Esophagus muscularis mucosa (tissue), 4 donors: ENCODE measurements at regions not wholly inside any gene's neighbourhood (a gene's known extent, or its start where the extent isn't known, plus 50 kb on each side); places are given as distances from the start of the nearest gene placed in this dataset.

ENCODE experiments used
- DNase-seq: peaks from one replicate; pipeline ENCODE4 v3.0.0-alpha.2; 2017; ENCODE audit errors: extremely low spot score
- H3K27ac ChIP-seq, 4 donors: fragments of 200-600 bp; sonication (generic); replicated peaks in 1 of 4; 1 replicate in 3 of 4; 2 replicates in 1 of 4; pipeline ENCODE4 v1.5.1; 2016 to 2019; ENCODE audit warnings: mild to moderate bottlenecking in 1 of 4
- H3K27me3 ChIP-seq, 4 donors: fragments of 200-600 bp; sonication (generic); one replicate each; pipeline versions ENCODE4 v1.5.1 to v1.6.0; 2016 to 2019
- H3K36me3 ChIP-seq, 4 donors: fragments of 200-600 bp; sonication (generic); one replicate each; pipeline ENCODE4 v1.5.1; 2016 to 2019
- H3K4me1 ChIP-seq, 4 donors: fragments of 200-600 bp; sonication (generic); one replicate each; pipeline ENCODE4 v1.5.1; 2016 to 2019
- H3K4me3 ChIP-seq, 4 donors: fragments of 200-600 bp; sonication (generic); 1 replicate in 2 of 4; 2 replicates in 2 of 4; pipeline ENCODE4 v1.5.1; 2016 to 2019; ENCODE audit warnings: mild to moderate bottlenecking in 4 of 4, moderate library complexity in 1 of 4
- H3K9me3 ChIP-seq, 4 donors: fragments of 200-600 bp; sonication (generic); 1 replicate in 3 of 4; 2 replicates in 1 of 4; pipeline ENCODE4 v1.5.1; 2016 to 2019
- EP300 ChIP-seq: sonication (generic); formaldehyde crosslinking; IDR thresholded peaks from one replicate; pipeline ENCODE4 v1.6.1; 2017; ENCODE audit warnings: antibody characterized with exemption
- POLR2A ChIP-seq: fragments of 450-650 bp; IDR thresholded peaks from one replicate; pipeline ENCODE4 v1.6.1; 2017; ENCODE audit warnings: antibody characterized with exemption, moderate library complexity, mild to moderate bottlenecking, low read depth
- POLR2AphosphoS5 ChIP-seq, 2 donors: sonication (generic); formaldehyde crosslinking; IDR thresholded peaks; one replicate each; pipeline ENCODE4 v1.6.1; 2017; ENCODE audit warnings: antibody characterized with exemption in 2 of 2
- WGBS: methylation state at CpG from one replicate; pipeline ENCODE4 v1.1.5; 2018; 5-methylcytosine and 5-hydroxymethylcytosine counted together
- intact Hi-C: fragments of 100-400 bp; cut with DNase I; formaldehyde crosslinking; loops from one replicate; pipeline ENCODE4 v1.15.1; 2023
- TF ChIP-seq, protein P1 (sequence below), 3 experiments: fragments of 200-600 bp in 2 of 3; fragments of 450-650 bp in 1 of 3; sonication (generic) in 2 of 3; IDR thresholded peaks; one replicate each; pipeline ENCODE4 v1.5.1; 2017 to 2019; ENCODE audit warnings: antibody characterized with exemption in 3 of 3, mild to moderate bottlenecking in 2 of 3, moderate library complexity in 1 of 3

GRCh38 chr21:38955495-38955894 lies 149.8 kb downstream of the ETS2 start:
- no peaks in the 10 kb centered on the region for H3K9me3 ChIP-seq
- H3K36me3 ChIP-seq, result no peaks in the 10 kb centered on the region
- H3K4me1 ChIP-seq, result peaks cover 14 to 31% (median 18%) of the 10 kb centered on the region in 4 donors
- 82% methylated on average over 8 of the region's 8 CpGs for WGBS
- no peak overlapping the region for H3K27ac ChIP-seq
- no peaks in the 10 kb centered on the region for H3K27me3 ChIP-seq
- intact Hi-C loops, result no loop called here
- TF ChIP-seq POLR2AphosphoS5 (IDR thresholded peaks at IDR 0.05) (no peak), POLR2A (no peak), EP300 (no peak)
- TF ChIP-seq, protein P1, sequence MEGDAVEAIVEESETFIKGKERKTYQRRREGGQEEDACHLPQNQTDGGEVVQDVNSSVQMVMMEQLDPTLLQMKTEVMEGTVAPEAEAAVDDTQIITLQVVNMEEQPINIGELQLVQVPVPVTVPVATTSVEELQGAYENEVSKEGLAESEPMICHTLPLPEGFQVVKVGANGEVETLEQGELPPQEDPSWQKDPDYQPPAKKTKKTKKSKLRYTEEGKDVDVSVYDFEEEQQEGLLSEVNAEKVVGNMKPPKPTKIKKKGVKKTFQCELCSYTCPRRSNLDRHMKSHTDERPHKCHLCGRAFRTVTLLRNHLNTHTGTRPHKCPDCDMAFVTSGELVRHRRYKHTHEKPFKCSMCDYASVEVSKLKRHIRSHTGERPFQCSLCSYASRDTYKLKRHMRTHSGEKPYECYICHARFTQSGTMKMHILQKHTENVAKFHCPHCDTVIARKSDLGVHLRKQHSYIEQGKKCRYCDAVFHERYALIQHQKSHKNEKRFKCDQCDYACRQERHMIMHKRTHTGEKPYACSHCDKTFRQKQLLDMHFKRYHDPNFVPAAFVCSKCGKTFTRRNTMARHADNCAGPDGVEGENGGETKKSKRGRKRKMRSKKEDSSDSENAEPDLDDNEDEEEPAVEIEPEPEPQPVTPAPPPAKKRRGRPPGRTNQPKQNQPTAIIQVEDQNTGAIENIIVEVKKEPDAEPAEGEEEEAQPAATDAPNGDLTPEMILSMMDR (IDR thresholded peaks at IDR 0.05), result no peak
- DNase-seq, result no peak
- H3K4me3 ChIP-seq, result no peak overlapping the region

- intact Hi-C loops, result no loop called here
- Histone ChIP-seq H3K9me3 (no peaks in the 10 kb centered on the region), H3K4me1 (peaks cover 13 to 29% (median 15%) of the 10 kb centered on the region in 4 donors), H3K27ac (no peak overlapping the region), H3K4me3 (no peak overlapping the region), H3K27me3 (no peaks in the 10 kb centered on the region), H3K36me3 (no peaks in the 10 kb centered on the region)
- DNase-seq, result no peak
- TF ChIP-seq POLR2AphosphoS5 (IDR thresholded peaks at IDR 0.05) (no peak), EP300 (no peak), POLR2A (no peak)
- TF ChIP-seq, protein P1 (IDR thresholded peaks at IDR 0.05), result no peak
- WGBS, result 82% methylated on average over 3 of the region's 3 CpGs
These were observed 148.9 kb downstream of the ETS2 start for GRCh38 chr21:38954588-38955004.

DNA sequence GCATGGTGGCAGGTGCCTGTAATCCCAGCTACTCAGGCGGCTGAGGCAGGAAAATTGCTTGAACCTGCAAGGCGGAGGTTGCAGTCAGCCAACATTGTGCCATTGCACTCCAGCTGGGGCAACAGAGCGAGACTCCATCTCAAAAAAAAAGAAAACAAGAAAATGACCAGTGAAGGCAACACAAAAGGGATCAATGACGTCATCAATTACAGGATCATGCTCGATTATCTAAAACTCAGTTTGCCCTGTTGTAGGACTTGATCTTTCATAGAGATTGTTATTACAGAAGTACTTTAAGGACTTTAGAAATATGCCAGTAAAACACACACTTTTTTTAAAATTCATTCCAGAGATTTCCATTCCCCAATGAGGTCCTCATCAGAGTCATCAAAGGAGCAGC lies 147.8 kb downstream of the ETS2 start:
- Histone ChIP-seq H3K27me3 (no peaks in the 10 kb centered on the region), H3K36me3 (no peaks in the 10 kb centered on the region), H3K4me1 (peaks cover 3 to 22% (median 4%) of the 10 kb centered on the region in 4 donors), H3K9me3 (no peaks in the 10 kb centered on the region), H3K4me3 (no peak overlapping the region), H3K27ac (no peak overlapping the region)
- intact Hi-C loops, result no loop called here
- TF ChIP-seq POLR2AphosphoS5 (IDR thresholded peaks at IDR 0.05), result no peak
- TF ChIP-seq EP300, result no peak
- TF ChIP-seq, protein P1 (IDR thresholded peaks at IDR 0.05), result no peak
- no peak for TF ChIP-seq POLR2A
- DNase-seq, result no peak
- WGBS, result 97% methylated on average over 5 of the region's 5 CpGs

GRCh38 chr21:38952890-38953289 lies 147.2 kb downstream of the ETS2 start:
- intact Hi-C loops, result no loop called here
- TF ChIP-seq POLR2A, result no peak
- TF ChIP-seq POLR2AphosphoS5 (IDR thresholded peaks at IDR 0.05), result no peak
- TF ChIP-seq EP300, result no peak
- TF ChIP-seq, protein P1 (IDR thresholded peaks at IDR 0.05), result no peak
- Histone ChIP-seq H3K4me3 (no peak overlapping the region), H3K27ac (no peak overlapping the region), H3K4me1 (peaks cover 0 to 16% (median 0%) of the 10 kb centered on the region in 4 donors), H3K9me3 (no peaks in the 10 kb centered on the region), H3K27me3 (no peaks in the 10 kb centered on the region), H3K36me3 (no peaks in the 10 kb centered on the region)
- no peak for DNase-seq
- WGBS, result 76% methylated on average over 3 of the region's 3 CpGs

DNA sequence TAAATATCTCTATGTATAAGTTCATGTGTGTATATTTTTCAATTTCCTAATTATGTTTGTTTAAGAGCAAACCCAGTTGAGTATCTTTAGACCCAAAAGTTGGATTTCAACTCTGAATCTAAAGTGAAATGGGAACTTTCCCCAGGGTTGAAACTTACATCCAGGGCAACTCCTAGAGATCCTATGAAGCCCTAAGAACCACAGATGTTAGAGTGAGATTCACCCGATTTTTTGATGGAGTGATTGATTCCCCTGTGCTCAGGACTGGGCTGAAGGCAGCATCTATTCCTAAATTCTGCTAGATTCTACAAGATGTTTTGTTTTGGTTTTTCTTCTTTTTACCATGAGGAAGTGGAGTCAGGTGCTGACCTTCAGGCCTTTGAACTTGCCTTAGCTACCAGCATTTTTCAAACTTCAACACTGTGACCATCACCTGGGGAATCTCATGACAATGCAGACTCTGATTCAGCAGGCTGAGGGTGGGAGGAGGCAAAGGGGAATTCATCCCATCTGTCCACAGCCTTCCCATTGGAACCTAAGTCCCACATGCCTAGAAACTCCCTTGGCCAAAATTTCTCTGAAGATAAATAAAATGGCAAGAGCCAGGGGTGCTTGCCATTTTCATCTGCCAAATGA lies 145.5 kb downstream of the ETS2 start:
- intact Hi-C loops, result no loop called here

More for the DNA sequence above, 145.5 kb downstream of the ETS2 start:
- WGBS, result 80% methylated on average over 1 of the region's 1 CpG
- DNase-seq, result no peak
- Histone ChIP-seq H3K27ac (no peak overlapping the region), H3K36me3 (no peaks in the 10 kb centered on the region), H3K4me3 (no peak overlapping the region), H3K4me1 (peaks cover 0 to 8% (median 0%) of the 10 kb centered on the region in 4 donors), H3K9me3 (no peaks in the 10 kb centered on the region), H3K27me3 (no peaks in the 10 kb centered on the region)
- no peak for TF ChIP-seq POLR2A
- no peak for TF ChIP-seq POLR2AphosphoS5 (IDR thresholded peaks at IDR 0.05)
- TF ChIP-seq, protein P1 (IDR thresholded peaks at IDR 0.05), result no peak
- TF ChIP-seq EP300, result no peak
